Endothelial cell of umbilical vein (primary cell): ENCODE measurements at regions not wholly inside any gene's neighbourhood (a gene's known extent, or its start where the extent isn't known, plus 50 kb on each side); places are given as distances from the start of the nearest gene placed in this dataset.

Source experiments
- BruUV-seq: library from RNA; stranded (reverse); fragments of 400-500 nt; replicated peaks from 2 replicates; lab custom pipeline; 2021; lab: Mats Ljungman, UMichigan
- CTCF ChIA-PET: fragments of 300-600, 350-600 bp; sonication (Branson Sonifier 250); formaldehyde crosslinking; loops from one replicate; lab custom pipeline; 2021; ENCODE audit warnings: antibody characterized with exemption, inconsistent platforms; lab: Charles Lee
- POLR2A ChIA-PET: fragments of 300-600, 350-600 bp; sonication (Branson Sonifier 250); formaldehyde crosslinking; loops from one replicate; lab custom pipeline; 2021; ENCODE audit warnings: antibody characterized with exemption, inconsistent platforms; lab: Charles Lee
- DNase-seq: peaks from one replicate; pipeline ENCODE4 v3.0.0-alpha.2; 2011; ENCODE audit warnings: low read depth, low spot score
- FAIRE-seq: peaks from 2 replicates; lab custom pipeline; 2011; peaks lifted over from hg19 to GRCh38; lab: Jason Lieb, UNC
- H2AFZ ChIP-seq: 2 replicates; pipeline ENCODE4 v1.6.0; 2012; ENCODE audit warnings: low read depth, low read length, control low read depth, inconsistent platforms
- H3K27ac ChIP-seq: 2 replicates; pipeline ENCODE4 v1.5.1; 2011; ENCODE audit warnings: low read depth, mild to moderate bottlenecking, control low read depth, low read length, moderate library complexity; ENCODE audit not compliant: insufficient read depth
- H3K27me3 ChIP-seq, 2 experiments: 2 replicates each; pipeline versions ENCODE4 v1.6.0 to v1.6.1; 2011; ENCODE audit warnings: low read length in 2 of 2, mixed read lengths in 1 of 2; ENCODE audit not compliant: control insufficient read depth in 2 of 2, insufficient read depth in 2 of 2
- H3K36me3 ChIP-seq, 2 experiments: 2 replicates in 1 of 2; 3 replicates in 1 of 2; pipeline ENCODE4 v1.5.1; 2011; ENCODE audit warnings: low read length in 2 of 2, mild to moderate bottlenecking in 1 of 2, moderate library complexity in 1 of 2; ENCODE audit not compliant: control insufficient read depth in 2 of 2, insufficient read depth in 2 of 2; ENCODE audit errors: extremely low read depth in 1 of 2
- H3K4me1 ChIP-seq: 3 replicates; pipeline ENCODE4 v1.5.1; 2011; ENCODE audit warnings: mild to moderate bottlenecking, low read length; ENCODE audit not compliant: control insufficient read depth, insufficient read depth; ENCODE audit errors: extremely low read depth
- H3K4me2 ChIP-seq: 2 replicates; pipeline ENCODE4 v1.6.1; 2011; ENCODE audit warnings: low read length, control low read depth, mixed read lengths; ENCODE audit not compliant: insufficient read depth
- H3K4me3 ChIP-seq, 3 experiments: fragments of 200-600 bp in 1 of 3; sonication (generic), shearing (Covaris generic) in 1 of 3; replicated peaks in 1 of 3; 2 replicates each; pipeline ENCODE4 v1.5.1; 2011 to 2016; ENCODE audit warnings: control low read depth in 3 of 3, low read length in 3 of 3, mild to moderate bottlenecking in 2 of 3, inconsistent platforms in 1 of 3, low read depth in 1 of 3, moderate library complexity in 1 of 3; ENCODE audit not compliant: insufficient read depth in 1 of 3
- H3K79me2 ChIP-seq: 2 replicates; pipeline ENCODE4 v1.6.0; 2012; ENCODE audit warnings: low read length, inconsistent platforms; ENCODE audit not compliant: control insufficient read depth, insufficient read depth
- H3K9ac ChIP-seq: replicated peaks from 2 replicates; pipeline ENCODE3; 2011; ENCODE audit warnings: low read length, control low read depth; ENCODE audit not compliant: insufficient read depth; ENCODE audit errors: extremely low read depth
- H3K9me1 ChIP-seq: replicated peaks from 3 replicates; pipeline ENCODE4 v1.6.0; 2011; ENCODE audit warnings: mild to moderate bottlenecking, low read length; ENCODE audit not compliant: control insufficient read depth, insufficient read depth; ENCODE audit errors: extremely low read depth
- H3K9me3 ChIP-seq: replicated peaks from 2 replicates; pipeline ENCODE4 v1.5.1; 2012; ENCODE audit warnings: low read length, inconsistent platforms; ENCODE audit not compliant: control insufficient read depth, insufficient read depth
- H4K20me1 ChIP-seq: replicated peaks from 2 replicates; pipeline ENCODE3; 2011; ENCODE audit warnings: mild to moderate bottlenecking, low read length; ENCODE audit not compliant: control insufficient read depth, insufficient read depth; ENCODE audit errors: extremely low read depth
- EZH2 ChIP-seq: IDR thresholded peaks from 2 replicates; pipeline ENCODE4 v1.6.1; 2012; ENCODE audit warnings: borderline replicate concordance, low read depth, mild to moderate bottlenecking, moderate library complexity, low read length, inconsistent platforms; ENCODE audit not compliant: severe bottlenecking
- FOS ChIP-seq: IDR thresholded peaks from 2 replicates; pipeline ENCODE4 v1.6.1; 2011; ENCODE audit warnings: mild to moderate bottlenecking, low read length, moderate library complexity, borderline replicate concordance; ENCODE audit not compliant: insufficient read depth
- GATA2 ChIP-seq: IDR thresholded peaks from 2 replicates; pipeline ENCODE4 v1.7.0; 2011; ENCODE audit warnings: low read depth, mild to moderate bottlenecking, moderate library complexity, mixed read lengths, low read length; ENCODE audit not compliant: insufficient read length, insufficient read depth
- JUN ChIP-seq: IDR thresholded peaks from 2 replicates; pipeline ENCODE4 v1.6.1; 2011; ENCODE audit warnings: borderline replicate concordance, low read depth; ENCODE audit not compliant: insufficient read length, insufficient read depth
- MAX ChIP-seq: IDR thresholded peaks from 2 replicates; pipeline ENCODE4 v1.6.1; 2011; ENCODE audit not compliant: insufficient read depth, insufficient read length
- MYC ChIP-seq: IDR thresholded peaks from one replicate; pipeline ENCODE4 v1.6.1; 2011; ENCODE audit warnings: mild to moderate bottlenecking, low read depth, low read length
- POLR2A ChIP-seq: IDR thresholded peaks from 2 replicates; pipeline ENCODE4 v1.6.1; 2012; ENCODE audit warnings: low read depth, mild to moderate bottlenecking, control low read depth, low read length
- POLR2AphosphoS5 ChIP-seq: IDR thresholded peaks from 2 replicates; pipeline ENCODE4 v1.6.1; 2012; ENCODE audit warnings: low read depth, mild to moderate bottlenecking, control low read depth, low read length, moderate library complexity; ENCODE audit not compliant: insufficient read depth
- dilution Hi-C: fragments of 300-500 bp; cut with MboI; formaldehyde crosslinking; loops from one replicate; pipeline ENCODE4 v1.15.0; 2019; ENCODE audit warnings: low sequenced_read_pairs; ENCODE audit not compliant: extremely low pct_ligation_motif_present
- intact Hi-C: fragments of 100-400 bp; cut with micrococcal nuclease; formaldehyde crosslinking; loops from one replicate; pipeline ENCODE4 v1.10.0; 2022
- TF ChIP-seq, protein P1 (sequence below), 2 donors: IDR thresholded peaks; 1 replicate in 1 of 2; 2 replicates in 1 of 2; pipeline ENCODE4 v1.5.1; 2011; ENCODE audit warnings: low read length in 2 of 2, mild to moderate bottlenecking in 2 of 2, moderate library complexity in 2 of 2, control low read depth in 1 of 2, inconsistent platforms in 1 of 2, low read depth in 1 of 2; ENCODE audit not compliant: insufficient read depth in 1 of 2; ENCODE audit errors: extremely low read depth in 1 of 2

GRCh38 chr14:32258336-32258993 lies 55.4 kb upstream of the RNU6-8 start:
- CTCF ChIA-PET: interaction anchor here (0.9 to 3.6 kb wide), 8 partner anchors 185 to 806 kb away, joined by 3 to 30 read pairs (median 6); no protein-coding TSS in a partner anchor
- intact Hi-C loops (loop anchor here (10.0 kb wide), 1 partner anchor 894 kb away; no protein-coding TSS in a partner anchor), dilution Hi-C loops (no loop called here)
- no peak for DNase-seq
- Histone ChIP-seq H4K20me1 (no peaks in the 10 kb centered on the region), H3K4me2 (no peak overlapping the region), H3K4me3 (no peak overlapping the region), H3K27me3 (peaks cover 0 to 3% of the 10 kb centered on the region in 2 experiments), H3K9ac (no peak overlapping the region), H2AFZ (no peak overlapping the region), H3K36me3 (no peaks in the 10 kb centered on the region), H3K27ac (no peak overlapping the region), H3K4me1 (peaks cover 8% of the 10 kb centered on the region), H3K9me1 (no peaks in the 10 kb centered on the region), H3K79me2 (no peaks in the 10 kb centered on the region), H3K9me3 (no peaks in the 10 kb centered on the region)
- TF ChIP-seq JUN (no peak), FOS (no peak), EZH2 (no peak), MAX (no peak), POLR2AphosphoS5 (no peak), POLR2A (no peak), MYC (no peak), GATA2 (no peak)
- TF ChIP-seq, protein P1, sequence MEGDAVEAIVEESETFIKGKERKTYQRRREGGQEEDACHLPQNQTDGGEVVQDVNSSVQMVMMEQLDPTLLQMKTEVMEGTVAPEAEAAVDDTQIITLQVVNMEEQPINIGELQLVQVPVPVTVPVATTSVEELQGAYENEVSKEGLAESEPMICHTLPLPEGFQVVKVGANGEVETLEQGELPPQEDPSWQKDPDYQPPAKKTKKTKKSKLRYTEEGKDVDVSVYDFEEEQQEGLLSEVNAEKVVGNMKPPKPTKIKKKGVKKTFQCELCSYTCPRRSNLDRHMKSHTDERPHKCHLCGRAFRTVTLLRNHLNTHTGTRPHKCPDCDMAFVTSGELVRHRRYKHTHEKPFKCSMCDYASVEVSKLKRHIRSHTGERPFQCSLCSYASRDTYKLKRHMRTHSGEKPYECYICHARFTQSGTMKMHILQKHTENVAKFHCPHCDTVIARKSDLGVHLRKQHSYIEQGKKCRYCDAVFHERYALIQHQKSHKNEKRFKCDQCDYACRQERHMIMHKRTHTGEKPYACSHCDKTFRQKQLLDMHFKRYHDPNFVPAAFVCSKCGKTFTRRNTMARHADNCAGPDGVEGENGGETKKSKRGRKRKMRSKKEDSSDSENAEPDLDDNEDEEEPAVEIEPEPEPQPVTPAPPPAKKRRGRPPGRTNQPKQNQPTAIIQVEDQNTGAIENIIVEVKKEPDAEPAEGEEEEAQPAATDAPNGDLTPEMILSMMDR (IDR thresholded peaks at IDR 0.05; ENCODE audit: extremely low read depth in 1 of 2, insufficient read depth in 1 of 2, low read depth in 1 of 2, low read length in 2 of 2): no peak
- no peak for FAIRE-seq
- POLR2A ChIA-PET: interaction anchor here (0.6 kb wide), 1 partner anchor 936 kb away, joined by 4 read pairs; no protein-coding TSS in a partner anchor
- no TSS peak for BruUV-seq
